ENCODE measurements at regions not wholly inside any gene's neighbourhood (a gene's known extent, or its start where the extent isn't known, plus 50 kb on each side); places are given as distances from the start of the nearest gene placed in this dataset.

DNA sequence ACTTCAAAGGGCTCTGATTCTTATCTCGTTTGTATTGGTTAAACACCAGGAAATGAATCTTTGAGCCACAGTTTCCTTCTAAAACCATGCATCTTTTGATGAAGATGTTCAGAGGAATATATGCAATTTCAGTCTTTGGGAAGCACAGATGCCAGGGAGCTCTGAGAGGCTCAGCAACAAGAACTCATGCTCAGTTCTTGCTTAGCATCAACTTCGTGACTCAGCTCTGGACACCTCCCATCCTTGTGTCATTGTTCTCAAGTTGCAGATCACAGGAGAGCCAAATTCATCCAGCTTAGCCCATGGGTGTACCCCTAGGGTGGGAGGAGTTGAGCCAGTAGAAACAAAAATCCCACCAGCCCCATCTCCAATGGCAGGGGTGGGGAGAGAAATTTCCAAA lies 219.6 kb upstream of the MAOA start:
- Histone ChIP-seq H3K27me3 (replicated peaks in 1 of 4; ENCODE audit: control insufficient read depth in 3 of 4, extremely low read depth in 1 of 4, insufficient read depth in 3 of 4, low read length in 3 of 4) (no peaks in the 10 kb centered on the region), H2BK5ac (ENCODE audit: low read depth, low read length) (no peak overlapping the region), H3K79me2 (ENCODE audit: control insufficient read depth in 1 of 2, insufficient read depth in 2 of 2, low read length in 2 of 2) (no peaks in the 10 kb centered on the region), H3K9me3 (ENCODE audit: insufficient read depth in 2 of 2, low read depth in 1 of 2, low read length in 1 of 2) (peaks cover 0 to 2% of the 10 kb centered on the region in 2 experiments; a peak in 1 of 4 replicates), H3K27ac (ENCODE audit: low read depth, low read length) (no peak overlapping the region), H4K91ac (replicated peaks; ENCODE audit: insufficient read length, low read length) (no peak overlapping the region), H3K4me3 (ENCODE audit: extremely low read depth in 1 of 4, insufficient read depth in 2 of 4, low read depth in 3 of 4, low read length in 4 of 4) (no peak overlapping the region), H4K8ac (ENCODE audit: extremely low read depth, insufficient read depth, low read length) (no peak overlapping the region), H2AK5ac (ENCODE audit: low read depth, low read length) (no peak overlapping the region), H3K56ac (replicated peaks; ENCODE audit: insufficient read length, low read depth, low read length) (no peak overlapping the region), H4K20me1 (replicated peaks in 1 of 2; ENCODE audit: control insufficient read depth in 1 of 2, insufficient read depth in 2 of 2, low read length in 2 of 2) (no peaks in the 10 kb centered on the region), H2BK120ac (replicated peaks; ENCODE audit: low read depth, low read length) (no peak overlapping the region), H3K18ac (ENCODE audit: extremely low read depth, low read length) (no peak overlapping the region), H2BK12ac (ENCODE audit: low read depth, low read length) (no peak overlapping the region), H3K79me1 (ENCODE audit: low read depth, low read length) (no peaks in the 10 kb centered on the region), H3K4me1 (replicated peaks in 1 of 4; ENCODE audit: control insufficient read depth in 3 of 4, insufficient read depth in 4 of 4, low read length in 3 of 4) (no peaks in the 10 kb centered on the region), H3K23me2 (ENCODE audit: low read depth, low read length) (no peaks in the 10 kb centered on the region), H2BK20ac (ENCODE audit: low read length) (no peak overlapping the region), H2AFZ (ENCODE audit: low read length) (no peak overlapping the region), H3K23ac (ENCODE audit: insufficient read length) (no peak overlapping the region), H3K4me2 (ENCODE audit: insufficient read depth in 1 of 2, low read depth in 2 of 2, low read length in 2 of 2) (no peak overlapping the region), H3K36me3 (ENCODE audit: control insufficient read depth in 2 of 4, insufficient read depth in 4 of 4, low read length in 3 of 4) (no peaks in the 10 kb centered on the region), H3K4ac (replicated peaks; ENCODE audit: insufficient read length, low read depth, low read length) (no peak overlapping the region), H3K9ac (replicated peaks in 1 of 4; ENCODE audit: extremely low read depth in 1 of 4, low read depth in 3 of 4, low read length in 3 of 4) (no peak overlapping the region), H2BK15ac (ENCODE audit: low read length) (no peak overlapping the region), H4K5ac (ENCODE audit: insufficient read length, low read depth, low read length) (no peak overlapping the region), H3K14ac (ENCODE audit: insufficient read length) (no peak overlapping the region)
- no peak for DNase-seq (ENCODE audit: low read depth in 1 of 2, low spot score in 2 of 2)
- no peak for FAIRE-seq
- whole genome bisulfite sequencing, 2 experiments (ENCODE audit: extremely low coverage in 1 of 2, insufficient coverage in 1 of 2, insufficient read length in 1 of 2, insufficient replicate concordance in 2 of 2, low coverage in 1 of 2, low lambda C conversion rate in 2 of 2, missing lambda C conversion rate in 1 of 2): 92% methylated on average over 1 of the region's 2 CpGs; no CpG with 5 or more reads in 1 of the 2 experiments
- TF ChIP-seq SRF (IDR thresholded peaks at IDR 0.05; ENCODE audit: low read depth, low read length): no peak
- no peak for TF ChIP-seq KDM1A (IDR thresholded peaks at IDR 0.05; ENCODE audit: borderline replicate concordance, low read length)
- TF ChIP-seq TEAD4 (IDR thresholded peaks at IDR 0.05; ENCODE audit: low read depth, low read length): no peak
- TF ChIP-seq ATF3 (IDR thresholded peaks at IDR 0.05; ENCODE audit: insufficient read depth, low read depth, low read length): no peak
- TF ChIP-seq CHD2 (IDR thresholded peaks at IDR 0.05; ENCODE audit: low read length): no peak
- CTCF ChIA-PET (ENCODE audit: partially characterized antibody): no interaction called here
- POLR2A ChIA-PET (ENCODE audit: partially characterized antibody): no interaction called here
